NCI-H2227 (cell line): ENCODE measurements at regions not wholly inside any gene's neighbourhood (a gene's known extent, or its start where the extent isn't known, plus 50 kb on each side); places are given as distances from the start of the nearest gene placed in this dataset.

ENCODE experiments used
- DNase-seq: peaks from one replicate; lab custom pipeline; 2025; ENCODE audit not compliant: unreplicated experiment; lab: John Stamatoyannopoulos, UW

GRCh38 chr10:131660427-131660826, 240.4 kb upstream of the PPP2R2D start:
- no peak for DNase-seq

GRCh38 chr10:131662851-131663250, 238.0 kb upstream of the PPP2R2D start:
- no peak for DNase-seq

GRCh38 chr10:131663351-131663750, 237.5 kb upstream of the PPP2R2D start:
- DNase-seq: no peak

GRCh38 chr10:131666091-131666490, 234.7 kb upstream of the PPP2R2D start:
- DNase-seq: no peak

- DNase-seq: no peak
Measured at GRCh38 chr10:131667047-131667446, 233.8 kb upstream of the PPP2R2D start.

- no peak for DNase-seq
Measured at GRCh38 chr10:131667561-131667960, 233.2 kb upstream of the PPP2R2D start.

GRCh38 chr10:131668903-131669302, 231.9 kb upstream of the PPP2R2D start:
- DNase-seq: no peak

GRCh38 chr10:131669838-131670237, 231.0 kb upstream of the PPP2R2D start:
- DNase-seq: no peak

GRCh38 chr10:131670341-131670740, 230.5 kb upstream of the PPP2R2D start:
- DNase-seq: no peak

GRCh38 chr10:131673396-131673795, 227.4 kb upstream of the PPP2R2D start:
- no peak for DNase-seq

- no peak for DNase-seq
Measured at GRCh38 chr10:131674130-131674529, 226.7 kb upstream of the PPP2R2D start.

- DNase-seq: no peak
Measured at GRCh38 chr10:131675104-131675503, 225.7 kb upstream of the PPP2R2D start.

- DNase-seq: no peak
Measured at GRCh38 chr10:131676046-131676799, 224.6 kb upstream of the PPP2R2D start.

GRCh38 chr10:131676800-131677421, 223.9 kb upstream of the PPP2R2D start:
- DNase-seq: no peak

- DNase-seq: no peak
Measured at GRCh38 chr10:131677671-131678070, 223.1 kb upstream of the PPP2R2D start.

GRCh38 chr10:131678171-131678570, 222.6 kb upstream of the PPP2R2D start:
- no peak for DNase-seq

GRCh38 chr10:131678613-131679012, 222.2 kb upstream of the PPP2R2D start:
- DNase-seq: no peak

GRCh38 chr10:131679926-131680325, 220.9 kb upstream of the PPP2R2D start:
- DNase-seq: no peak

GRCh38 chr10:131681122-131681521, 219.7 kb upstream of the PPP2R2D start:
- no peak for DNase-seq

GRCh38 chr10:131681656-131682055, 219.2 kb upstream of the PPP2R2D start:
- no peak for DNase-seq

GRCh38 chr10:131682271-131682962, 218.4 kb upstream of the PPP2R2D start:
- no peak for DNase-seq

GRCh38 chr10:131683281-131683861, 217.4 kb upstream of the PPP2R2D start:
- DNase-seq: no peak
